ENCODE measurements at regions not wholly inside any gene's neighbourhood (a gene's known extent, or its start where the extent isn't known, plus 50 kb on each side); places are given as distances from the start of the nearest gene placed in this dataset.
"Not testable (repeated sequence)": the region's sequence is repeated elsewhere in the genome, so short reads cannot be mapped to it uniquely, and the experiment has no call there.

DNA sequence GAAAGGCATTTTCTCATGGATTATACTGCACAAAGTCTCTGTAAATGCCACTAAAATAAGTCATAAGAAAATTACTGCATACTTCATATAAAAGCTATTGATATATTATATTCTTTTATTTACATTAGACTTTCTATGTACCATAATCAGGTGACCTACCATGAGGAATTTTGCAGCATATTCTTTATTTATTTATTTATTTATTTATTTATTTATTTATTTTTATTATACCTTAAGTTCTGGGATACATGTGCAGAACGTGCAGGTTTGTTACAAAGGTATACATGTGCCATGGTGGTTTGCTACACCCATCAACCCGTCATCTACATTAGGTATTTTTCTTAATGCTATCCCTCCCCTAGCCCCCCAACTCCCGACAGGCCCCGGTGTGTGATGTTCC lies 596.2 kb downstream of the CHSY3 start:
- H3K4me2 ChIP-seq (ENCODE audit: low read depth, low read length, poor library complexity, severe bottlenecking); H3K9ac ChIP-seq (ENCODE audit: low read length); H3K4me1 ChIP-seq (ENCODE audit: low read length); DNase-seq; H3K9me3 ChIP-seq (ENCODE audit: low read length); H3K4me3 ChIP-seq (ENCODE audit: low read length); H3K79me2 ChIP-seq (ENCODE audit: low read length); H3K36me3 ChIP-seq (ENCODE audit: insufficient read depth, low read length); H3K27ac ChIP-seq (ENCODE audit: low read length); H2AFZ ChIP-seq (ENCODE audit: low read length); H3K27me3 ChIP-seq (ENCODE audit: low read length); H4K20me1 ChIP-seq (ENCODE audit: insufficient read depth, low read depth, low read length); H3K9me2 ChIP-seq (replicated peaks; ENCODE audit: insufficient read depth, low read length): not testable (repeated sequence)

DNA sequence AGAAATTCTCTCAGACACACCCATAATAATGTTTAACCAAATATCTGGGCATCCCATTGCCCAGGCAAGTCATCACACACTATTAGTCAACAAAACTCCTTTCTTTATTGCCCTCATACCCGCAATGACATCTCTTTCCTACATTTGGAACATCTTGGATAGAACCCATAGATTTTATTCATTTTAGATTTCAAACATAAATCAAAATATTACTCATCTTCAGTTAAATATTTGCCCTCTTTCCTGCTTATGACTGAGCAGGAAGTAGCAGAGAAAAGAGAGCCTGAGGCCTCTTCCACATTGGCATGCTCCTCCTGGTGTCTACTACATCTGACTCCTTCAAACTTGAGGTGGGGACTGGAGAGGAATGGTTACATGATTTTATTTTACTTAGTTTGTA lies 592.0 kb downstream of the CHSY3 start:
- Histone ChIP-seq H3K4me3 (ENCODE audit: low read length) (no peak overlapping the region), H3K9me3 (ENCODE audit: low read length) (no peaks in the 10 kb centered on the region)

DNA sequence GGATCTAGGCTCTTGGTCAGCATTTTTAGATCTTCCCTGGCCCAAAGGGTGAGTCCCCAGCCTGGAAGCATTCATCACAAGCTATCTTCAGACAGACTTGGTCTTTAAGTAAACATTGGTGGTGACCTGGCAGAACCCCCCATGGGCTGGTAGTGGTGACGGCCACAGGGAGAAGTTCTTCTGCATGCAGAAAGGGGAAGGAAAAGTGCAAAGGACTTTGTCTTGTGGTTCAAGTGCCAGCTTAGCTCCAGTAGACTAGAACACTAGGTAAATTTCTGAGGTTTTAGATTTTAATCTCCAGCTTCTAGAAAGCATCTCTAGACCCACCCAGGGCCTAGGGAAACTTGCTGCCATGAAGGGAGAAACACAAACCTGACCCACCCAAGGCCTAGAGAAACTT lies 584.0 kb downstream of the CHSY3 start:
- Histone ChIP-seq H3K27me3 (ENCODE audit: low read length) (no peaks in the 10 kb centered on the region), H2AFZ (ENCODE audit: low read length) (no peak overlapping the region), H3K4me3 (ENCODE audit: low read length) (no peak overlapping the region), H4K20me1 (ENCODE audit: insufficient read depth, low read depth, low read length) (no peaks in the 10 kb centered on the region), H3K9me3 (ENCODE audit: low read length) (no peaks in the 10 kb centered on the region), H3K4me2 (ENCODE audit: low read depth, low read length, poor library complexity, severe bottlenecking) (no peak overlapping the region), H3K9me2 (replicated peaks; ENCODE audit: insufficient read depth, low read length) (no peaks in the 10 kb centered on the region), H3K27ac (ENCODE audit: low read length) (no peak overlapping the region), H3K4me1 (ENCODE audit: low read length) (peaks cover 4% of the 10 kb centered on the region; the same call in 1 of the 2 replicates), H3K9ac (ENCODE audit: low read length) (no peak overlapping the region), H3K36me3 (ENCODE audit: insufficient read depth, low read length) (no peaks in the 10 kb centered on the region), H3K79me2 (ENCODE audit: low read length) (no peaks in the 10 kb centered on the region)
- DNase-seq = peak; percentile 58

More for the DNA sequence above, 592.0 kb downstream of the CHSY3 start:
- Histone ChIP-seq H3K27ac (ENCODE audit: low read length) (no peak overlapping the region), H4K20me1 (ENCODE audit: insufficient read depth, low read depth, low read length) (no peaks in the 10 kb centered on the region), H3K4me2 (ENCODE audit: low read depth, low read length, poor library complexity, severe bottlenecking) (no peak overlapping the region), H3K36me3 (ENCODE audit: insufficient read depth, low read length) (no peaks in the 10 kb centered on the region), H2AFZ (ENCODE audit: low read length) (peak overlapping the region; percentile 62; the same call in 1 of the 2 replicates), H3K9me2 (replicated peaks; ENCODE audit: insufficient read depth, low read length) (no peaks in the 10 kb centered on the region), H3K27me3 (ENCODE audit: low read length) (no peaks in the 10 kb centered on the region), H3K4me1 (ENCODE audit: low read length) (no peaks in the 10 kb centered on the region), H3K79me2 (ENCODE audit: low read length) (no peaks in the 10 kb centered on the region), H3K9ac (ENCODE audit: low read length) (no peak overlapping the region)
- DNase-seq = no peak

DNA sequence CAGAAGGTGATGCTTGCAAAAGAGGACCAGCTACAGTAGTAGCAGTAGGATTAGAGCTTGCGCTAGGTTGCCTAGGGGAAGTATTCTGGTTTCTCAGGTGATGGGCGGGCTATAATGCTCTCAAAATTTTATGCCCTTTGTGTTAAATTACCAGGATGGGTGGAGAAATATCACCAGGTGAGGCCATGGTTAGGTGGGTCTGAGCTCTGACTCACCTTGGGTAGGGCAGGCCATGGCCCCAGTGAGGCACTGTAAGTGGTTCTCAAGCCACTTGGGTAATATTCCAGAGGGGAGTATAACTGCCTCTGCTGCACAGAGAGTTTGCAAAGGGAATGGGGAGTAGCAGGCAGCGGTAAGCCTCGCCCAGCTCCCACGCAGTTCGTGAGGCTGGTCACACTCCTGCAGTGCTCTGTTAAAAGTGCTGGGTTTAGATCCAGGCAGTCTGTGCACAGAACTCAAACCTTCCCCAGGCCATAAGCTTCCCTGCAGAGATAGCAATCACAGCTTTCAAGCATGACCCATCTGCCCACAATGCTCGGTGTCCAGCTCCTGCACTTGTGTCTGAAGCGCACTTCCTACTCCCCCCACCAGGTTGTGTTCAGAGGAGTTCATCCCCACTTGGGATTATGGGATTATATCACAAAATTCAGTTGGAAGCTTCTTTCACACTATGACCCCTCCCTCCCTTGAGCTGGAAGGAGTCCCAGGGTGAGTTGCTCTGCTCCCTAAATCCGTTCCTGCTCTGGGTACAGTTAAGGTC lies 575.0 kb downstream of the CHSY3 start:
- H3K27ac ChIP-seq (ENCODE audit: low read length) = no peak overlapping the region
- H3K36me3 ChIP-seq (ENCODE audit: insufficient read depth, low read length) = no peaks in the 10 kb centered on the region
- no peaks in the 10 kb centered on the region for H3K79me2 ChIP-seq (ENCODE audit: low read length)
- no peak overlapping the region for H3K9ac ChIP-seq (ENCODE audit: low read length)
- no peaks in the 10 kb centered on the region for H3K4me1 ChIP-seq (ENCODE audit: low read length)
- H3K9me2 ChIP-seq (replicated peaks; ENCODE audit: insufficient read depth, low read length) = no peaks in the 10 kb centered on the region
- H3K4me3 ChIP-seq (ENCODE audit: low read length) = no peak overlapping the region
- H4K20me1 ChIP-seq (ENCODE audit: insufficient read depth, low read depth, low read length) = no peaks in the 10 kb centered on the region
- H3K27me3 ChIP-seq (ENCODE audit: low read length) = no peaks in the 10 kb centered on the region
- H3K4me2 ChIP-seq (ENCODE audit: low read depth, low read length, poor library complexity, severe bottlenecking) = no peak overlapping the region
- no peaks in the 10 kb centered on the region for H3K9me3 ChIP-seq (ENCODE audit: low read length)
- H2AFZ ChIP-seq (ENCODE audit: low read length) = no peak overlapping the region
- no peak for DNase-seq

DNA sequence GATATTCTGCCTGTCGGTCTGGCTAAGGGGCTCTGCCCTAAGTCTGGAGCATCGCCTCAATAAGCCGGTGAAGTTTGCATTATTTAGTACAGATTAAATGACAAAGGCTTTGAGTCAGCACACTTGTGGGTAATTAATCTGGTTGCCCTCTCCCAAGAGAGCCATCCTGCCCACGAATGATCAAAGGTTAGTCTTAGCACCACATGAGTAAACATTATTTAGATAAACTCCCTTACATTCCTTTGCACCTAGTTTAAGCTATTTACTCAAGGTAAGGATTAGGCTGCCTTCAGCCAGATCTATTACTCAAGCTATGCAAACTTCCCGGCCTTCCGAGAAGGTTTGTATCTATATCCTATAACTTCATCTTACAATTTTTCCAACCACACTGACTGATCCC lies 572.1 kb downstream of the CHSY3 start:
- Histone ChIP-seq H3K9me3 (ENCODE audit: low read length) (no peaks in the 10 kb centered on the region), H2AFZ (ENCODE audit: low read length) (no peak overlapping the region), H3K27ac (ENCODE audit: low read length) (no peak overlapping the region), H3K36me3 (ENCODE audit: insufficient read depth, low read length) (no peaks in the 10 kb centered on the region), H3K27me3 (ENCODE audit: low read length) (no peaks in the 10 kb centered on the region), H4K20me1 (ENCODE audit: insufficient read depth, low read depth, low read length) (no peaks in the 10 kb centered on the region), H3K4me3 (ENCODE audit: low read length) (no peak overlapping the region), H3K4me1 (ENCODE audit: low read length) (no peaks in the 10 kb centered on the region), H3K79me2 (ENCODE audit: low read length) (no peaks in the 10 kb centered on the region), H3K4me2 (ENCODE audit: low read depth, low read length, poor library complexity, severe bottlenecking) (no peak overlapping the region), H3K9me2 (replicated peaks; ENCODE audit: insufficient read depth, low read length) (no peaks in the 10 kb centered on the region), H3K9ac (ENCODE audit: low read length) (no peak overlapping the region)
- DNase-seq = no peak

DNA sequence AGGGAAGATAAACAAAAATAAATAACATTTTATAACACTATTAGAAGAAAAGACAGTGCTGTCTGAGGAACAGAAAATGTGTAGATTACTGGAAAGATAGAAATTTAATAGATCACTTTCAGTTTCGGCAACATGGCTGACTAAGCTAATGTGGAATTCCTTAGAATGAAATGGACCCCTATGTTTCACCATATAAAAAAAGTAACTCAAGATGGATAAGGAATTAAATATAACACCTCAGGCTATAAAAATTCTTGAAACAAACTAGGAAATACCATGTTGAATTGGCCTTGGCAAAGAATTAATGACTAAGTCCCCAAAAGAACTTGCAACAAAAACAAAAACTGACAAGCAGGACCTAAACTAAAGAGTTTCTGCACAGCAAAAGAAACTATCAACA lies 558.3 kb downstream of the CHSY3 start:
- no peak overlapping the region for H2AFZ ChIP-seq (ENCODE audit: low read length)
- H3K4me3 ChIP-seq (ENCODE audit: low read length) = no peak overlapping the region
- H3K9ac ChIP-seq (ENCODE audit: low read length) = no peak overlapping the region
- H3K9me3 ChIP-seq (ENCODE audit: low read length) = no peaks in the 10 kb centered on the region
- H3K36me3 ChIP-seq (ENCODE audit: insufficient read depth, low read length) = no peaks in the 10 kb centered on the region
- no peak overlapping the region for H3K27ac ChIP-seq (ENCODE audit: low read length)
- no peaks in the 10 kb centered on the region for H3K9me2 ChIP-seq (replicated peaks; ENCODE audit: insufficient read depth, low read length)
- no peaks in the 10 kb centered on the region for H4K20me1 ChIP-seq (ENCODE audit: insufficient read depth, low read depth, low read length)
- no peak for DNase-seq
- no peaks in the 10 kb centered on the region for H3K79me2 ChIP-seq (ENCODE audit: low read length)
- H3K4me1 ChIP-seq (ENCODE audit: low read length) = no peaks in the 10 kb centered on the region
- no peaks in the 10 kb centered on the region for H3K27me3 ChIP-seq (ENCODE audit: low read length)
- H3K4me2 ChIP-seq (ENCODE audit: low read depth, low read length, poor library complexity, severe bottlenecking) = no peak overlapping the region

DNA sequence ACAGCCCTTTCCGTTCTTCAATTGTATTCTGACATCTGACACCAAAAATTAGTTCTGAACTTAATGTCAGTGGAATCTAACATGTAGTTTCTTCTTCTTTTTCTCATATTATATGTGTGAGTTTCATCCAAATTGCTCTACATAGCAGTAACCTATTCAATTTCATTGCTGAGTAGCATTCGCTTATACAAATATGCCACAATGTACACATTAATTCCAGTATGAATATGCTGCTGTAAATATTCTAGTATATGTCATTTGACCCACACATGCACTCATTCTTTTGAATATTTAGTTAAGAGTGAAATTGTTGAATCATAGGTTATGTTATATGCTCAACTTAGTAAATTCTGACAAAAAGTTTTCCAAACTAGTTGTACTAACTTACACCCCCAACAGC lies 550.9 kb downstream of the CHSY3 start:
- Histone ChIP-seq H3K4me3 (ENCODE audit: low read length) (no peak overlapping the region), H3K9me3 (ENCODE audit: low read length) (peaks cover 3% of the 10 kb centered on the region; the same call in 1 of the 2 replicates), H3K9ac (ENCODE audit: low read length) (no peak overlapping the region), H3K79me2 (ENCODE audit: low read length) (no peaks in the 10 kb centered on the region), H3K27ac (ENCODE audit: low read length) (no peak overlapping the region), H3K27me3 (ENCODE audit: low read length) (no peaks in the 10 kb centered on the region), H2AFZ (ENCODE audit: low read length) (no peak overlapping the region), H3K36me3 (ENCODE audit: insufficient read depth, low read length) (no peaks in the 10 kb centered on the region), H3K4me1 (ENCODE audit: low read length) (no peaks in the 10 kb centered on the region), H3K9me2 (replicated peaks; ENCODE audit: insufficient read depth, low read length) (no peaks in the 10 kb centered on the region; the same call in 1 of the 2 replicates), H4K20me1 (ENCODE audit: insufficient read depth, low read depth, low read length) (no peaks in the 10 kb centered on the region), H3K4me2 (ENCODE audit: low read depth, low read length, poor library complexity, severe bottlenecking) (no peak overlapping the region)
- DNase-seq = no peak

DNA sequence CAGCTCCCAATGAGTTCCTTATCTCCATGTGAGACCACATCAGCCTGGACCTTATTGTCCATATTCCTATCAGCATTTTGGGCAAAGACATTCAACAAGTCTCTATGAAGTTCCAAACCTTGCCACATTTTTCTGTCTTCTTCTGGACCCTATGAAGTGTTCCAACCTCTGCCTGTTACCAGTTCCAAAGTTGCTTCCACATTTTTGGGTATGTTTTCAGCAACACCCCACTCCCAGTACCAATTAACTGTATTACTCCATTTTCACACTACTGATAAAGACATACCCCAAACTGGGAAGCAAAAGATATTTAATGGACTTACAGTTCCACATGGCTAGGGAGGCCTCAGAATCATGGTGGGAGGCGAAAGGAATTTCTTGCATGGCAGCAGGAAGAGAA lies 548.5 kb downstream of the CHSY3 start:
- no peak overlapping the region for H3K4me3 ChIP-seq (ENCODE audit: low read length)
- no peaks in the 10 kb centered on the region for H3K79me2 ChIP-seq (ENCODE audit: low read length)

More for the DNA sequence above, 548.5 kb downstream of the CHSY3 start:
- no peak overlapping the region for H3K27ac ChIP-seq (ENCODE audit: low read length)
- H4K20me1 ChIP-seq (ENCODE audit: insufficient read depth, low read depth, low read length) = no peaks in the 10 kb centered on the region
- peaks cover 3% of the 10 kb centered on the region; the same call in 1 of the 2 replicates for H3K9me3 ChIP-seq (ENCODE audit: low read length)
- no peak for DNase-seq
- no peak overlapping the region for H2AFZ ChIP-seq (ENCODE audit: low read length)
- H3K27me3 ChIP-seq (ENCODE audit: low read length) = no peaks in the 10 kb centered on the region
- no peaks in the 10 kb centered on the region for H3K4me1 ChIP-seq (ENCODE audit: low read length)
- no peaks in the 10 kb centered on the region; the same call in 1 of the 2 replicates for H3K9me2 ChIP-seq (replicated peaks; ENCODE audit: insufficient read depth, low read length)
- H3K9ac ChIP-seq (ENCODE audit: low read length) = no peak overlapping the region
- no peaks in the 10 kb centered on the region for H3K36me3 ChIP-seq (ENCODE audit: insufficient read depth, low read length)
- no peak overlapping the region for H3K4me2 ChIP-seq (ENCODE audit: low read depth, low read length, poor library complexity, severe bottlenecking)

All from Karpas-422 (cell line).